GM12892 (cell line): ENCODE measurements at regions not wholly inside any gene's neighbourhood (a gene's known extent, or its start where the extent isn't known, plus 50 kb on each side); places are given as distances from the start of the nearest gene placed in this dataset.

Source experiments
- POLR2A ChIP-seq: IDR thresholded peaks from 2 replicates; pipeline ENCODE4 v1.6.1; 2011; ENCODE audit warnings: low read depth, low read length, control low read depth
- POLR2AphosphoS5 ChIP-seq: IDR thresholded peaks from 2 replicates; pipeline ENCODE4 v1.6.1; 2011; ENCODE audit warnings: low read depth, low read length, control low read depth

GRCh38 chr12:104835317-104835716 is 122.8 kb downstream of the SLC41A2 start:
- no peak for TF ChIP-seq POLR2A
- no peak for TF ChIP-seq POLR2AphosphoS5
